IPS-15b (cell line): ENCODE measurements at regions not wholly inside any gene's neighbourhood (a gene's known extent, or its start where the extent isn't known, plus 50 kb on each side); places are given as distances from the start of the nearest gene placed in this dataset.

Experiments
- H3K27me3 ChIP-seq: one replicate; pipeline ENCODE4 v1.6.1; 2013; ENCODE audit warnings: low read length; ENCODE audit not compliant: control insufficient read depth, insufficient read depth
- H3K36me3 ChIP-seq: one replicate; pipeline ENCODE4 v1.6.1; 2013; ENCODE audit warnings: low read length; ENCODE audit not compliant: control insufficient read depth, insufficient read depth
- H3K4me1 ChIP-seq: one replicate; pipeline ENCODE4 v1.6.1; 2013; ENCODE audit warnings: mild to moderate bottlenecking, low read length; ENCODE audit not compliant: control insufficient read depth, insufficient read depth
- H3K4me3 ChIP-seq: one replicate; pipeline ENCODE4 v1.5.1; 2013; ENCODE audit warnings: low read depth, low read length
- H3K9ac ChIP-seq: one replicate; pipeline ENCODE4 v1.6.1; 2013; ENCODE audit warnings: low read depth, mild to moderate bottlenecking, low read length
- H3K9me3 ChIP-seq: one replicate; pipeline ENCODE4 v1.6.1; 2013; ENCODE audit warnings: mild to moderate bottlenecking, low read length; ENCODE audit not compliant: control insufficient read depth, insufficient read depth

DNA sequence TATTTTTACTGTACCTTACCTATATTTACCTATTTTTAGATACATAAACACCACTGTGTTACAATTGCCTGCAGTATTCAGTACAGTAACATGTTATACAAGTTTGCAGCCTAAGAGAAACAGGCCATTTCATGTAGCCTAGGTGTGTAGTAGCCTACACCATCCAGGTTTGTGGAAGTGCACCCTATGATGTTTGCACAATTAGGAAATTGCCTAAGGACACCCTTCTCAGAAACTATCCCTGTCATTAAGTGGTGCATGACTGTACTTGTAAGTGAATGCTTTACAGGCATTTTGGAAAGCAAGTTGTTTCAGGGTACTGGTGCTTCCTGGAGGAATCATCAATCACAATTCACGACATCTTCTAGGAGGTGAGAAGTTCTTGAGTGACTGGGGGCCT lies 991.8 kb upstream of the SLIT2 start:
- H3K27me3 ChIP-seq = no peaks in the 10 kb centered on the region
- H3K4me1 ChIP-seq = no peaks in the 10 kb centered on the region
- no peaks in the 10 kb centered on the region for H3K36me3 ChIP-seq
- H3K9ac ChIP-seq = no peak overlapping the region
- H3K4me3 ChIP-seq = no peak overlapping the region
- peaks cover 3% of the 10 kb centered on the region for H3K9me3 ChIP-seq

DNA sequence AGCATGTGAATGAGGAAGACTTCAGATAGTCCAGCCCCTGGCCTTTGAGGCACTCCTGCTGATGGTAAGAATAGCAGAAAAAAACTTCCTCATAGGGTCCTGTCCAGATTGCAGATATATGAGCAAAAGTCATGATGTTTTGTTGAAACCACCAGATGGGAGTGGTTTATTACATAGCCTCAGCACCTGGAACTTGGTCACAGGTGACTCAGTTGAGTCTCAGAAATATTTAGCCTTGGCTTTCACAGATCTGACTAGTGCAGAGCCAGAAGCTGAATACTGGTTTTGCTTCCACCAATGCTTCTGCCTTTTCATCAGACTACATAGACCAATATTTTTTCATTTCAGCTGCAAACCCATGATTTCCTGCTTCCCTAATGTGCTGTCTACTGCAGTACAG lies 994.9 kb upstream of the SLIT2 start:
- Histone ChIP-seq H3K4me3 (no peak overlapping the region), H3K4me1 (no peaks in the 10 kb centered on the region), H3K27me3 (no peaks in the 10 kb centered on the region), H3K9me3 (peaks cover 3% of the 10 kb centered on the region), H3K9ac (no peak overlapping the region), H3K36me3 (no peaks in the 10 kb centered on the region)

DNA sequence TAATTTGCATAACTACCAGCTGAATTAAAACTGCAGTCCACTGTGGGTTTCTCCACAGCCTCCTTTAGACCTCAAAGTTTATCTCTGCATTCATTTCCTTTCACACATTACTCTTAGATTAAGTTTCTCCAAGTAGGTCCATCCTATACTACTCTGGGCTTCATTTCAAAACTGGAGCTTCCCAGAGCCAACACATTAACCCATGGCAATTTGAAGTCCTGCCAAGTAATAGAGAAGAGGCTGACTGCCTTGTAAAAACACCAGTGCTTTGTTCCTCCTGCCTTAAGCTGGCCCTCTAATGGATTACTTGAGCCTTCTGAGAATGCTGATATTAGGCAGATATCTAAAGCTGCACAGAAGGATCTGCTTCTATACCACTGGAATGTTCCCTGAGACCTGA lies 997.2 kb upstream of the SLIT2 start:
- no peak overlapping the region for H3K9ac ChIP-seq
- no peaks in the 10 kb centered on the region for H3K4me1 ChIP-seq
- H3K36me3 ChIP-seq = no peaks in the 10 kb centered on the region
- no peaks in the 10 kb centered on the region for H3K27me3 ChIP-seq
- H3K4me3 ChIP-seq = no peak overlapping the region
- peaks cover 3% of the 10 kb centered on the region for H3K9me3 ChIP-seq

DNA sequence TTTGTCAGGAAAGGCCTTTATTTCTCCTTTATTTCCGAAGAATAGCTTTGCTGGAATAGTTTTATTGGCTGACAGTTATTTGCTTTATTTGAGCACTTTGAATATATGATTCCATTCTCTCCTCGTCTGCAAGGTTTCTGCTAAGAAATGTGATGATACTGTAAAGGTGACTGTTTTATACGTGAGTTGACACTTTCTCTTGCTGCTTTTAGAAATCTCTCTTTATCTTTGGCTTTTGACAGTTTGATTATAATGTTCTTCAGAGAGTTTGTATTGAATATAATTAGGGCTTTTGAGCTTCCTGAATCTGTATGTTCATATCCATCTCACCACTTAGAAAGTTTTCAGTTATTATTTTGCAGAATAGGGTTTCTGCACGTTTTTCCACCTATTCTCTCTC lies 1003.7 kb upstream of the SLIT2 start:
- no peaks in the 10 kb centered on the region for H3K4me1 ChIP-seq
- no peak overlapping the region for H3K4me3 ChIP-seq
- no peaks in the 10 kb centered on the region for H3K36me3 ChIP-seq
- no peaks in the 10 kb centered on the region for H3K9me3 ChIP-seq
- no peaks in the 10 kb centered on the region for H3K27me3 ChIP-seq
- H3K9ac ChIP-seq = no peak overlapping the region

- no peak overlapping the region for H3K9ac ChIP-seq
- no peaks in the 10 kb centered on the region for H3K9me3 ChIP-seq
These were observed 1009.8 kb upstream of the SLIT2 start for GRCh38 chr4:19241895-19242294.

GRCh38 chr4:19239565-19239964 lies 1012.1 kb upstream of the SLIT2 start:
- Histone ChIP-seq H3K9ac (no peak overlapping the region), H3K4me3 (no peak overlapping the region), H3K9me3 (no peaks in the 10 kb centered on the region), H3K4me1 (no peaks in the 10 kb centered on the region), H3K36me3 (no peaks in the 10 kb centered on the region), H3K27me3 (no peaks in the 10 kb centered on the region)

More at GRCh38 chr4:19241895-19242294, 1009.8 kb upstream of the SLIT2 start:
- Histone ChIP-seq H3K4me3 (no peak overlapping the region), H3K36me3 (no peaks in the 10 kb centered on the region), H3K27me3 (no peaks in the 10 kb centered on the region), H3K4me1 (no peaks in the 10 kb centered on the region)

- Histone ChIP-seq H3K9me3 (no peaks in the 10 kb centered on the region), H3K36me3 (no peaks in the 10 kb centered on the region)
These were observed 1015.2 kb upstream of the SLIT2 start for GRCh38 chr4:19236473-19236872.

DNA sequence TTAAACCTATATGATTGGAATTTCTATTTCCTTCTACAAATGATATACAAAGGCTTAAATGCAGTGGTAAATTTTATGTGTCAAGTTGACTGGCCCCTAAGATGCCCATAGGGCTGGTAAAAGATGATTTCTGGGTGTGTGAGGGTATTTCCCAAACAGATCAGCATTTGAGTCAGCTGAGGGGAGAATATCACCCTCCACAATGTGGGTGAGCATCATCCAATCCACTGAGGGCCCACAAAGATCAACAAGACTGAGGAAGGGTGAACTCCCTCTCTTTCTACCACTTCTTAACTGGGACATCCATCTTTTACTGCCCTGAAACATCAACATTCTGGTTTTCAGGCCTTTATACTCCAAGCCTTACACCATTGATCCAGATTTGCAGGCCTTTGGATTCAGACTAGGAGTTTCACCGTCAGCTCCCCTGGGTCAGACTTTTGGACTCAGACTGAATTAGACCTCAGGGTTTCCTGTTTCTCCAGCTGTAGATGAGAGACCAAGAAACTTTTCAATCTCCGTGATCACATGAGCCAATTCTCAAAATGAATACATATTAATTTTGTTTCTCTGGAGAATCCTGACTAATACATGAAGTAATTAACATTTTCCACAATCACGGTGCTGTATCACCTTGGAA lies 1020.7 kb upstream of the SLIT2 start:
- Histone ChIP-seq H3K4me3 (no peak overlapping the region), H3K27me3 (no peaks in the 10 kb centered on the region), H3K9ac (no peak overlapping the region), H3K9me3 (no peaks in the 10 kb centered on the region), H3K36me3 (no peaks in the 10 kb centered on the region), H3K4me1 (no peaks in the 10 kb centered on the region)

More at GRCh38 chr4:19236473-19236872, 1015.2 kb upstream of the SLIT2 start:
- Histone ChIP-seq H3K9ac (no peak overlapping the region), H3K27me3 (no peaks in the 10 kb centered on the region), H3K4me3 (no peak overlapping the region), H3K4me1 (no peaks in the 10 kb centered on the region)

DNA sequence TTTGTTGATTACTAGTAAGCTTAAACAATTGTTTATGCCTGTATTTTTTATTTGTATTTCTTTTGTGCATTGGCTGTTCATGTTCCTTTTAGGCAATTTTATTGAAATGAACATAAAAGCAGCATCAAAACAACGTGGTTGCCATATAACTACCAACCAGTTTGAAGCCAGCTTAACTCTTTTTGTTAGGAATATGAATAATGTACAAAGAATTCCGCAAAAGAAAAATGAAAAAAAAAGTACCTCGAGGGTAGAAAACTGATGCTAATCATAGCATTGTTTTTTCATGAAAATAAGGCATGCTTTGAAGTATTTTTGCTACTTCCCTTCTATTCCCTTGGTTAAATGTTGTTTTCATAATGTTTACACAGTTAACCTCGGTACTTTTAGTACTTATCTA lies 1024.0 kb upstream of the SLIT2 start:
- no peaks in the 10 kb centered on the region for H3K36me3 ChIP-seq
- no peaks in the 10 kb centered on the region for H3K9me3 ChIP-seq
- no peak overlapping the region for H3K4me3 ChIP-seq
- H3K4me1 ChIP-seq = no peaks in the 10 kb centered on the region
- no peaks in the 10 kb centered on the region for H3K27me3 ChIP-seq
- H3K9ac ChIP-seq = no peak overlapping the region

DNA sequence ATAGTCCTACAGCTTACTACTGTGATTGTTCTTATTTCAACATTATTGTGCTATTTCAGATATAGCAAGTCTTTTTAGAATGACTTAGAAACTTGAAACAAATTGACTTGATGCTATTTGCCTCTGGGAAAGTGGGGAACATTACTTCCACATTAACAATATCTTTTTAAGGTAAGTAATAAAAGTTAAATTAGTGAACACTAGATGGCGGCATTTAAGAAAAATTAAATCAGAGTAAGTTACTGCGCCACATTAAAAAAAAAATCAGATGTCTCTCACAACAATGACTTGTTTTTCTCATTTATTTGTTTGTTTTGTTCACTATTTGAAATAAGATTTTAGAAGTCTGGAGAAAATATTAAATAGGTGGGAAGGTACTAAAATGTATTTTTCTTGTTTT lies 1026.9 kb upstream of the SLIT2 start:
- no peaks in the 10 kb centered on the region for H3K4me1 ChIP-seq
- H3K36me3 ChIP-seq = no peaks in the 10 kb centered on the region
- no peaks in the 10 kb centered on the region for H3K27me3 ChIP-seq
- H3K4me3 ChIP-seq = no peak overlapping the region
- no peak overlapping the region for H3K9ac ChIP-seq
- no peaks in the 10 kb centered on the region for H3K9me3 ChIP-seq

DNA sequence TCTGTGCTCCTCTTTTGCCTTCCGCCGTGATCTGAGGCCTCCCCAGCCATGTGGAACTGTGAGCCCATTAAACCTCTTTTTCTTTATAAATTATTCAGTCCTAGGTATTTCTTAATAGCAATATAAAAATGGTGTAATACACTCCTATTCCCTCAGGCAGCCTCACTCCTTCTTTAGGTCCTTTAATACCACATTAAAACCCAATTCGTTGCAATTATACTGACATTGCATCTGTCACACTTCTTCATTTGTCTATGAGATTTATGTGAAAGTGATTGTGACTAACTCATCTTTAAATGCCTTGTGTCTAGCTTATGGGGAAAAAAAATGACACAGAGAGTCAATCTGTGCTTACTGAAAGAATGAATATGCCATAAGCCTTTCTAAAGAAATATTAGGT lies 1035.2 kb upstream of the SLIT2 start:
- Histone ChIP-seq H3K9me3 (no peaks in the 10 kb centered on the region), H3K27me3 (no peaks in the 10 kb centered on the region), H3K4me3 (no peak overlapping the region), H3K36me3 (no peaks in the 10 kb centered on the region), H3K4me1 (no peaks in the 10 kb centered on the region), H3K9ac (no peak overlapping the region)

DNA sequence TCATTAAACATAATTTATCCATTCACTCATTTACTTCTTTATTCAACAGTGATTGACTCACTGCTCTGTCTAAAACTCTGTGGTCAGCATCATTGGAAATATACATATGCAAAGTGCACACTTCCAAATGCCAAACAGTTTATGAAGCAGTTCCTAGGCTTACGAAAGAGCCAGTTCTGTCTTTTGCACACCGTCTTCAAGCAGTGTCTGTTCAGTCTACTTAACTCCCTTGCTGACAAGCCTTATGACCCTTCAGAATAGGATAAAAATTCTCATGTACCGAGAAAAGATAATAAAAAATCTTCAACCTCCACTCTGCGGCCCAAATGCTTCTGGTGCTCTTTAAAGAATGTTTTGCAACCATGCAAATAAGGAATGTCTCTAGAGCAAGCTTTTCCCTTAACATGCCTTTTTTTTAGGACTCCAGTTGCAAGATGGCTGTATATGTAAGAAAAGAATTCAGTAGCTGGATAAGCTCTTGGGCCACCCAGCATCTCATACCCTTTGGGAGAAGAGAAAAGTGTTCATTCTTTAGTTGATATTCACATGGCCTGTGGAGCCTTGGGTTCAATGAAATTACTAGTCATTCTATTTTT lies 1037.0 kb upstream of the SLIT2 start:
- no peaks in the 10 kb centered on the region for H3K36me3 ChIP-seq
- H3K4me3 ChIP-seq = no peak overlapping the region
- no peak overlapping the region for H3K9ac ChIP-seq
- no peaks in the 10 kb centered on the region for H3K27me3 ChIP-seq
- H3K9me3 ChIP-seq = no peaks in the 10 kb centered on the region
- H3K4me1 ChIP-seq = no peaks in the 10 kb centered on the region
